Mucosa of descending colon (tissue), 3 donors: ENCODE measurements at regions not wholly inside any gene's neighbourhood (a gene's known extent, or its start where the extent isn't known, plus 50 kb on each side); places are given as distances from the start of the nearest gene placed in this dataset.

Experiments
- ATAC-seq: fragments of 200-7000 bp; cut with Tn5 transposase; one replicate; pipeline ENCODE4 v1.9.1; 2020; ENCODE audit warnings: mild to moderate bottlenecking, moderate library complexity
- DNase-seq, 3 donors: peaks; one replicate each; pipeline ENCODE4 v3.0.0-alpha.2; 2020
- H3K36me3 ChIP-seq: fragments of 200-600 bp; one replicate; pipeline ENCODE4 v1.8.0; 2021; ENCODE audit warnings: low read depth, mild to moderate bottlenecking
- H3K4me1 ChIP-seq: fragments of 200-600 bp; one replicate; pipeline ENCODE4 v1.8.0; 2021; ENCODE audit warnings: low read depth, mild to moderate bottlenecking
- H3K4me3 ChIP-seq: fragments of 200-600 bp; one replicate; pipeline ENCODE4 v1.8.0; 2021; ENCODE audit warnings: mild to moderate bottlenecking
- H3K9me3 ChIP-seq: fragments of 200-600 bp; one replicate; pipeline ENCODE4 v1.8.0; 2021; ENCODE audit warnings: mild to moderate bottlenecking
- CTCF ChIP-seq: fragments of 200-600 bp; IDR thresholded peaks from one replicate; pipeline ENCODE4 v1.8.0; 2022; ENCODE audit warnings: antibody characterized with exemption, mild to moderate bottlenecking
- intact Hi-C, 2 donors: fragments of 100-400 bp; cut with DNase I in 1 of 2; cut with micrococcal nuclease in 1 of 2; formaldehyde crosslinking; loops; one replicate each; pipeline versions ENCODE4 v1.11.0 to v1.11.1; 2022; cut with DNase I, micrococcal nuclease
- donor health status: DM: no; HTN: no; CAD: no; lungs with moderate emphysema.
- donor health status: DM: no; HTN: no; CAD: no.
- donor health status: DM: no; HTN: yes; CAD: no.

DNA sequence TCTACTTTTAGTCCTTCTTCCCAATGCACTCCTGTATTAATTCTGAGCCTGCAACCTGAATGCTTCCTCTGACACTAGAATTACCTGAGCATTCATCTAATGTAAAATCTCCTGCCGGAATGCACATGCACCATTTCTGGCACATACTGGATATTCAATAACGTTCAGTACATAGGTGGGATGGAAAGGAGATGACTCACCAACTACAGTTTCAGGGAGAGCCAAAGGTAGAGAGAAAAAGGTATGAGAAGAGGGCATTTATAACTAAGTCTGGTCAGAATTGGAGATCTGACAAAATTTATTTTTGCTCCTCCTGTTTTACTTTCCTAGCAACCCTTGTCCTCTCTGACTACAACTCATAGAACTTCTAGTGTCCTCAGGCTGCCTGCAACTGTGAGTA, 1954.1 kb upstream of the CELF4 start:
- DNase-seq (no peak), ATAC-seq (no peak)
- H3K4me3 ChIP-seq = no peak overlapping the region
- no peaks in the 10 kb centered on the region for H3K4me1 ChIP-seq
- H3K9me3 ChIP-seq = no peaks in the 10 kb centered on the region
- TF ChIP-seq CTCF = no peak
- H3K36me3 ChIP-seq = no peaks in the 10 kb centered on the region
- intact Hi-C loops = no loop called here

- no peaks in the 10 kb centered on the region for H3K4me1 ChIP-seq
- no peaks in the 10 kb centered on the region for H3K9me3 ChIP-seq
- no peak for TF ChIP-seq CTCF
- H3K36me3 ChIP-seq = no peaks in the 10 kb centered on the region
- H3K4me3 ChIP-seq = no peak overlapping the region
- ATAC-seq (no peak), DNase-seq (no peak)
- intact Hi-C loops = no loop called here
Measured at GRCh38 chr18:39515299-39515698, 1949.7 kb upstream of the CELF4 start.

DNA sequence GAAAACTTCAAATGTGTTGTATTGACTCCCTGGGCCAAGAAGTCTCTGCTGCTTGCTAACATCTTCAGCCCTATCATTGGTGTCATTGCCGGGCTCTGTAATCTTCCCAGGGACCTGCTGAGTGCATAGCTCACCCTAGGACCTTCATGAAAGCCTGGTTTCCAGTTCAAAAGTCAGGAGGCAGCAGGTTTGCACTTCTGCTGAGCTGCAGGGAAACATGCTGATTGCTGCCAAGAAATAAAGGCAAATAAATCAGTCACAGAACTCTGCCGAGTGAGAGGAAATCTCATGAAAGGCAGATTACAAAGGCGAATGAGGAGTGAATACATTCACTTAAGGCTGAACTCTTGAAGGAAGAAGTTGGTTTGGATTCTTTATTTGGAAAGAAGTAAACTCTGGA, 1947.6 kb upstream of the CELF4 start:
- DNase-seq = no peak
- no peak for TF ChIP-seq CTCF
- ATAC-seq = no peak
- Histone ChIP-seq H3K36me3 (no peaks in the 10 kb centered on the region), H3K4me1 (no peaks in the 10 kb centered on the region), H3K4me3 (no peak overlapping the region), H3K9me3 (no peaks in the 10 kb centered on the region)
- intact Hi-C loops = no loop called here

- DNase-seq (no peak), ATAC-seq (no peak)
- Histone ChIP-seq H3K4me3 (no peak overlapping the region), H3K4me1 (no peaks in the 10 kb centered on the region), H3K36me3 (no peaks in the 10 kb centered on the region), H3K9me3 (no peaks in the 10 kb centered on the region)
- TF ChIP-seq CTCF = no peak
- intact Hi-C loops = no loop called here
Measured at GRCh38 chr18:39506581-39507330, 1941.2 kb upstream of the CELF4 start.

GRCh38 chr18:39500306-39500705, 1934.7 kb upstream of the CELF4 start:
- Histone ChIP-seq H3K9me3 (no peaks in the 10 kb centered on the region), H3K4me1 (no peaks in the 10 kb centered on the region), H3K36me3 (no peaks in the 10 kb centered on the region), H3K4me3 (no peak overlapping the region)
- ATAC-seq (no peak), DNase-seq (no peak)
- TF ChIP-seq CTCF = no peak
- intact Hi-C loops = no loop called here

DNA sequence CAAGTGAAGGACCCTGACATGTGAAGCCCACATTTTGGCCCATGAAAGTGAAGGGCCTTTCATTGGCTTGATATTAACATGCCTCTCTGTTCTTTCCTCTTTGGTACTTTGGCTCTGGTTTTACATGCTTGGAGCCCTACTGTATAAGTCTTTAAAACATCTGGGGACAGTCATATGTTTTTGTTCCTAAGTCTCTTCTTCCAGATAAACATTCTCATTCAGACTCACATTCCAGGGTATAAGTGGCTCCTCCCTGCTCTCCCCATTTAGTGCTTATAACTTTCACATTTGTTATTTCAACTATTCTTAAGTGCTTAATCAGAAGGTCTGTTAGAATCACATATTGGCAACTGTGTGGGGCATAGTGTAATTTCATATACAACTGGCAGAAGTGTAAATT, 1932.2 kb upstream of the CELF4 start:
- intact Hi-C loops = no loop called here

More for the DNA sequence above, 1932.2 kb upstream of the CELF4 start:
- DNase-seq (no peak), ATAC-seq (no peak)
- TF ChIP-seq CTCF = no peak
- no peak overlapping the region for H3K4me3 ChIP-seq
- H3K36me3 ChIP-seq = no peaks in the 10 kb centered on the region
- no peaks in the 10 kb centered on the region for H3K4me1 ChIP-seq
- no peaks in the 10 kb centered on the region for H3K9me3 ChIP-seq
